Hematopoietic multipotent progenitor cell treated with erythropoietin and hydrocortisone succinate and interleukin-3 and kit ligand, for 8 days (in vitro differentiated cells): ENCODE measurements at regions not wholly inside any gene's neighbourhood (a gene's known extent, or its start where the extent isn't known, plus 50 kb on each side); places are given as distances from the start of the nearest gene placed in this dataset.
"Not testable (repeated sequence)": the region's sequence is repeated elsewhere in the genome, so short reads cannot be mapped to it uniquely, and the experiment has no call there.

Experiments
- DNase-seq: peaks from one replicate; pipeline ENCODE4 v3.0.0-alpha.2; 2015

- no peak for DNase-seq
These were observed 214.7 kb upstream of the PLPPR1 start for GRCh38 chr9:100813871-100814270.

- no peak for DNase-seq
These were observed 208.5 kb upstream of the PLPPR1 start for GRCh38 chr9:100819980-100820379.

- DNase-seq = not testable (repeated sequence)
These were observed 195.5 kb upstream of the PLPPR1 start for GRCh38 chr9:100833035-100833434.

- DNase-seq = no peak
These were observed 189.7 kb upstream of the PLPPR1 start for GRCh38 chr9:100838857-100839256.

GRCh38 chr9:100848726-100849125 lies 179.8 kb upstream of the PLPPR1 start:
- DNase-seq = no peak

- no peak for DNase-seq
These were observed 176.4 kb upstream of the PLPPR1 start for GRCh38 chr9:100852088-100852487.

- no peak for DNase-seq
These were observed 172.3 kb upstream of the PLPPR1 start for GRCh38 chr9:100856238-100856637.

- no peak for DNase-seq
These were observed 163.4 kb upstream of the PLPPR1 start for GRCh38 chr9:100865111-100865510.

- no peak for DNase-seq
These were observed 162.9 kb upstream of the PLPPR1 start for GRCh38 chr9:100865648-100866047.

GRCh38 chr9:100869326-100869725 lies 159.2 kb upstream of the PLPPR1 start:
- no peak for DNase-seq

- DNase-seq = no peak
These were observed 148.6 kb upstream of the PLPPR1 start for GRCh38 chr9:100879884-100880283.

- no peak for DNase-seq
These were observed 148.2 kb upstream of the PLPPR1 start for GRCh38 chr9:100880284-100880683.

GRCh38 chr9:100884518-100884917 lies 144.0 kb upstream of the PLPPR1 start:
- no peak for DNase-seq

- no peak for DNase-seq
These were observed 138.2 kb upstream of the PLPPR1 start for GRCh38 chr9:100890321-100890720.

GRCh38 chr9:100911273-100911672 lies 117.3 kb upstream of the PLPPR1 start:
- DNase-seq = no peak

GRCh38 chr9:100913257-100913656 lies 115.3 kb upstream of the PLPPR1 start:
- no peak for DNase-seq

- no peak for DNase-seq
These were observed 114.3 kb upstream of the PLPPR1 start for GRCh38 chr9:100914266-100914665.

- no peak for DNase-seq
These were observed 109.0 kb upstream of the PLPPR1 start for GRCh38 chr9:100919506-100919905.

GRCh38 chr9:100926366-100926765 lies 102.2 kb upstream of the PLPPR1 start:
- no peak for DNase-seq

- DNase-seq = no peak
These were observed 100.8 kb upstream of the PLPPR1 start for GRCh38 chr9:100927763-100928162.

GRCh38 chr9:100933656-100934055 lies 94.9 kb upstream of the PLPPR1 start:
- DNase-seq = no peak

- DNase-seq = no peak
These were observed 91.1 kb upstream of the PLPPR1 start for GRCh38 chr9:100937382-100937781.

- DNase-seq = no peak
These were observed 90.0 kb upstream of the PLPPR1 start for GRCh38 chr9:100938507-100938906.

GRCh38 chr9:100939636-100940035 lies 88.9 kb upstream of the PLPPR1 start:
- DNase-seq = no peak

- no peak for DNase-seq
These were observed 69.3 kb upstream of the PLPPR1 start for GRCh38 chr9:100959226-100959625.
